Dedifferentiated amniotic fluid mesenchymal stem cell (primary cell): ENCODE measurements at regions not wholly inside any gene's neighbourhood (a gene's known extent, or its start where the extent isn't known, plus 50 kb on each side); places are given as distances from the start of the nearest gene placed in this dataset.

Experiments
- DNase-seq: peaks from one replicate; pipeline ENCODE4 v3.0.0-alpha.2; 2016; ENCODE audit errors: extremely low spot score

DNA sequence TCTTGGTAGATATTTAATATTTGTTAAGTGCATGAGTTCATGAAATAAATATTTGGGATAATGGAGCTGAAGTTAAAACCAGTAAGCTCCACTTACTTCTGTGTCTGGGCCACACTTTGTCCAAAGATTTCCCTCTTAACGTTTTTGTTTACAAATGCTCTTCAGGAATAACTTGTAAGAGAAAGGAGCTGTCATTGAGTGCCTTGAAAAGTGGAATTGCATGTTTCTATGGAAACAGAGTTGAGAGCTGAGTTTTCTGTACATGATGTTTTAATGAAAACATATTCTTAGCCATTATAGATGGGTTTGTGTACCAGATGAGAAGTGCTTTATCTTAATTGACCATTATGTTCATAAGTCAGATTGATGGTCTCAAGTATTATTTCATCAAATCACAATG lies 1045.4 kb upstream of the EEF2KMT start:
- DNase-seq, result no peak

DNA sequence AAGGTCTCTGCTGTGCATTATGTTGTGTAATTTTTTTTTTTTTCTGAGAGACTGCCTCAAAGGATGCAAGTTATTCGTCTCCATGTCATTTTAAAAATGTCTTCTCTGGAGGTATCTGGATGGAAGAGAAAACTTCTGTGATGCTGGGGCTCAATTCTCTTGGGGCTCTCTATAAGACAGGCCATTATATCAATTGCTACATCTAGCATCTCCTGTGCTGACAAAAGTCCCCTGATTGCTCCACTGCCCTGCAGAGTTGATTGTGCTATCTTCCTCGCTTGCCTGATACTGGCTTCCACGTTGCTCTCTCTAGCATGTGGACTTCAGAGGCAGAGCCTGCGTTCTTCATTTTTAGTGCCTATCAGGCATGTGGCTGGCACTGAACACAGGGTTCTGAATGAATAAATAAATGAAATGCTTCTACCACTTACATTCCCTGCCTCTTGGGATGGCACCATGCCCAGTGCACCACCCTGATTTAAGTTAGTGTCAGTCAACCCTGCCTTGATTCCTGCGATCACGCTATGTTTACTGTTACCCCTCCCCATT lies 1035.5 kb upstream of the EEF2KMT start:
- no peak for DNase-seq

DNA sequence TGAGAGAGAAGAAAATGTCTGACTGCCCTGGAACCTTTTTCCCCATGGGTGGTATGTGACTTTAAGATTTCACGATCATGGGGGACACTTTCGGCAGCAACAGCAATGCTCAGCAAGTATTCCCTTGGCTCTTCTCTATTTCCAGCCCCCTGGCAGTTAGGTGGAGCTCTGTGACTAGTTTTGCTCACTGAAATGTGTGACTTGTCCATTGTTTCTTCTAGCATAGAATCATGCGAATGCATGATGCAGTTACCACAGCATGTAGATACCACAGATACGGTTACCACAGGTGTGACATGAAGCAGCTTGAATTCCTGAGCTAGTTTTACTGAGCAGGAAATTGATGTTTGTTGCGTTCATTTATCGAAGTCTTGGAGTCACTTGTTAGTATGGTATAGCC lies 1034.5 kb upstream of the EEF2KMT start:
- no peak for DNase-seq

DNA sequence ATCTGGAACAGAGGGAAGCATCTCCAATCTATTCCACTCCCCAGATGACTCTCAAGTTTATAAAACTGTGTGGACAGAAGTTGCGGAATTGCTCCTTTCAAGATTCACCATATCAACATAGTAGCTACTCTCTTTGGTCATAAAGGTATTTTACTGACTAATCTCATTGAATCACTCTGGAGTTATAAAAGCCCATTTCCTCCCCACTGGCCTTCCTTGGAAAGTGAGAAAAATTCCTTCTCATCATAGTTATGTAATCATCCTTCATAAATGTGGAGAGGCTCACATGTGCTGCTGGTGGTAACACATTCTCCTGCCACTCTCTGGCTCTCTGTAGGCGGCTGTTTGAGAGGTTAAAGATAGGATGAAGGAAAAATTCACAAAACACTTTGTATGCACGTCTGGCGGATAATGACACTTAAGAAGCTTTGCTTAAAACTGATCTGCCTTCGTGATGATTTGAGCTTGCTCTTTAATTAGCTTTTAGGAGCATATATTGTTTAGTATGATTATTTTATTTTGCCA lies 1034.0 kb upstream of the EEF2KMT start:
- DNase-seq, result no peak

DNA sequence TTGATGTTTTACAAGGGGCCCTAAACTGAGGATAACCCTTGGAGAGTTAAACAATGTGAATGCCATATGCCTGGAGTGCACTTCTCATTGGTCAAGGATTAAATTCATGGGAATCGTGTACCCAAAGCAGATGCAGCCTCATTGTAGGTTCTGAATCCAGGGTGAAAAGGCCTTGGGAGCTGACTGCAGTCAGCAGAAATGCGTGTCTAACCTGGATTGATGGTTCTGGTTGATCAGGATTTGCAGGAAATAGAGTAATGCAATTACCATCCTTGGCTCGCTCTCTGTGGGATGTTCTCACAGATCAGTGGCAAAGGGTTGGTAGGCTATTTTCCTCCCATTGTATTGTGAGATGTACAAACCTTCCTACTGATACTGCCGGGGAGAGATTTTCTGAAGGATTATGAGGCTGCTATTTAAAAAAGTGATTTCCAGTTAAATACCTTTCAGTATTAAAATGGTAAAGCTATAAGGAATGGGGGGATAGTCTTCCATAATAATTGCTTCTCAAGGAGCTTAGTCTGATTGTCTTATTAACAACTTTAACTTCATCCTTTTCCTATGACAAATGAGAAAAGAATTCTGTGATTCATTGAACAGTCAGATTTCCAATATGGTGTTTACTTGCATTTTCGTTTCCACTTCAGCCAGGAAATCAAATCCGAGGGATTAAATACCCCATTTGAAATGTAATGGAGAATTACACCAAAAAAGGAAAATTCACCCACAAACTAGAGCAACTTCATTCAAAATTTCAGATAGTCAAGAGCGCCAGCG lies 1028.1 kb upstream of the EEF2KMT start:
- DNase-seq, result no peak

DNA sequence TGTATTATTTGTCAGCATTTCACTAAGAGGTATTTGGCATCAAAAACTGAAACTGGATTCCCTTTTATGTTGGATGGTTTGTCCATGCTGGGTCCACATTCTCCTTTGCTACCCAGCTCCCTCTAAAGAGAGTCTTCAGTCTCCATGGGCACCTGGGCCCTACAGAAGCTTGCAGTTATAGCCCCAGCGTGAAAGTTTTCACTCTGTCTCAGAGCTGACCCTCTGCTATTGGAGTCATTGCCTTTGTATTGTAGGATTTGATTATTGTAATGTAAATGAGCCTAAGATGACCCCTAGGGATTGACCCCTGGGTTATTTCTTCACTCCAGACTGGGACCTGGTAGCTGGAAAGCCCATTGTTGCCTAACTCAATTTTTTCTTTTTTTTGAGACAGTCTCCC lies 1026.5 kb upstream of the EEF2KMT start:
- DNase-seq, result no peak

DNA sequence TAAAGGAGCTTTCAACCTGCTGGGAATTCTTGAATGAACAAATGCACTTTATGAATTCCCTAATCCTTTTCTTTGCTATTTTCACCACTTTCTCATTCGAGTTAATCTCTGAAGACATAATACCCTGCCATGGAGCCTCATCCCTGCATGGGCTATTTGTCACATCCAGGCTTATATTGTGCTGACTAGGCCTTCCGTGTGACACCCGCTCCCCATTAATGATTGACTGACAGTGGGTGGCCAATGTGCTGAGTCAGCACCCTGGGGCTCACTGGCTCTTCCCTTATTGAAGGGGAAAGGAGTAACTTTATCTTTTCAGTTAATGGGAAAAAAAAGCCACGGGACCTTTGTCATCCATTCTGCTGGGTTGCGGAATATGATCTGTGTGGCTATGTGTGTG lies 1024.8 kb upstream of the EEF2KMT start:
- no peak for DNase-seq

DNA sequence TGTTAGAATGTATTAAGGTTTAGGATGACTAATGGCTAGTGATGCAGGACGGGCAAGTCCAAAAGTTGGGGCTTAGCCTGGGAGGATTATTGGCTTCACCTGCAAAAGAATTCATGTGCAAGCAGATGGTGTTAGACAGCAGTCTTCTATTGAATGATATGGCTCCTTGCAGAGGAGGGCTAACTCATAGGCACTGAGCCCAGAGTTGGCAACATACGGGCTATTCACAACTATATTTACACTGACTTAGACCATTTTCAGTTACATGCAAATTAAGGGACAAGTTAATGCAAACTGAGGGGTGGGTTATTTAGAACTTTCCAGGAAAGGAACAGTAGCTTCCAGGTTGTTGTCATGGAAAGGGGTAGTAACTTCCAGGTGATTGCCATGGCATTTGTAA lies 1017.1 kb upstream of the EEF2KMT start:
- DNase-seq, result no peak

DNA sequence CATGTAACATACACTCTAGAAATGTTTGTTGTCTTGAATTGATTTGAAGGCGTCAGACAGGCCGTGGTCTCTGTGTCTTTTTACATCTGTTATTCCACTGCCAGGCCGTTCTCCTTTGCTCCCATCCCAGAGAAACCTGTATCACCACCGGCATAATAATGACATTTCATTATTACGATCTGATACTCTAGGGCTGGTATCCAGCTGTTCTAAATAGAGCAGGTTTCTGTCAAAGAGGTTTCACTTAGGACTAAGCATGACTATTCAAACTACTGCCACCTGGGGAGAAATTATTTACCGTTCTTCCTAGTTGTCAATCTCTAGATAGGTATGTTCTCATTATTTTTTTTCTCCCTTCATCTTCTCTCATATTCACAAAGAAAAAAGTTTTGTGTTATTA lies 1016.2 kb upstream of the EEF2KMT start:
- no peak for DNase-seq

DNA sequence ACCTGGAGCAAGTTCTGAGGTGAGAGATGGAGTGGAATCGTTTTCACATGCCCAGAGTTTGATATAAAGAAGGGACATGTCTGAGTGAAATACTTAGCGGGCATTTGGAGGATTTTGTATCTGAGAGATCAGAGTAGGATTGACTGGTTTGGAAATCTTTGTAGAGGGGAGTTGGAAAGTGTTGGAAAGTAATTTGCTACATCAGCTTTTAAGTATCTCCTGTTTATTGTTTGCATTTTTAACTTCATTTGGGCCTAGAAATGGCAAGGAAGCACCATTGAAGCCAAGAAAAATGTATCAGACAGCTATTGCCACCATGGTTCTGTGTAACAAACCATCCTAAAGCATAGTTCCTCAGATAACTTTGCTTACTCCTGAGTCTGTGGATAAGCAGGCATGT lies 1015.1 kb upstream of the EEF2KMT start:
- no peak for DNase-seq

DNA sequence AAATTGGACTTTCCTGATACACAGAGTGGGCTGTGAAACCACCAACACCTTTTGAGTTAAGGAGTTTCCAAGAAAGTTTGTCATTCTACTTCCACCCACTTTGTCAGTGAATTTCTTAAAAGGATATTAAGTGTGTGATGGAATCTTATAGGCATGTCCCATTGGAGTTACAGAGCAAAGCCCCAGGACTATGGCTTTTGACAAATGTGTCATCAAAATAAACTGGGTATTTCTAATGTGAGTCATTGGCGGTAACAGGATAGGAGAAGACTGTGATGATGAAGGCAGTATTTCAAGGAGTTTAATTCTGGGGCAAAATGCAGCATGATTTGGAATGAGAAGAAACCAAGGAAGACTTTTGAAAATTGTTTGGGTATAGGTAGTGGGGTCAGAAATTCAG lies 1013.8 kb upstream of the EEF2KMT start:
- no peak for DNase-seq

DNA sequence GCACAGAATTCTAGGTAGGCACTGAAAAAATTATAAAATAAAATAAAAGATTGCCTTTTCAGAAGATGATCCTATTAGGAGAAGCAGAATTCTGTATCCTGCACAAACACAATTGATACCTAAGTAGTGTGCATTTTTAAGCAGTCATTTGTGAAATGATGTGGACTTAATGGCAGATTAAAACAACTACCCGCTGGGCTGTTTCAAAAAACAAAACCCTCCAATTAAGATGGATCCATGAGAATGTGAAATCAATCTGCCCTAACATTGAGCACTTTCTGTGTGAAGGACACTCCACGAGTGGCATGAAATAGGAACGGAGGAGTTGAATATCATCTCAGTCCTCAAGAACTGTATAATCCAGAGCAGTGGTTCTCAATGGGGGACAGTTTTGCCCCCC lies 1012.8 kb upstream of the EEF2KMT start:
- no peak for DNase-seq

DNA sequence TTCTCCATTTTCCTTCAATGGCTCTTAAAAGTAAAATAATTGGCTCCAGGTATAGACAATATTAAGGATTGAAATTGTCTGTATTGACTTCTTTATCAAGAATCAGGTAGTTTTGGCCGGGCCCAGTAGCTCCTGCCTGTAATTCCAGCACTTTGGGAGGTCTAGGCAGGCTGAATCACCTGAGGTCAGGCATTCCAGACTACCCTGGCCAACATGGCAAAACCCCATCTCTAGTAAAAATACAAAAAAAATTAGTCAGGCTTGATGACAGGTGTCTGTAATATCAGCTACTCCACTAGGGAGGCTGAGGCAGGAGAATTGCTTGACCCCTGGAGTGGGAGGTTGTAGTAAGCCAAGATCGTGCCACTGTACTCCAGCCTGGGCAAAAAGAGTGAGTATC lies 1008.5 kb upstream of the EEF2KMT start:
- DNase-seq, result no peak

DNA sequence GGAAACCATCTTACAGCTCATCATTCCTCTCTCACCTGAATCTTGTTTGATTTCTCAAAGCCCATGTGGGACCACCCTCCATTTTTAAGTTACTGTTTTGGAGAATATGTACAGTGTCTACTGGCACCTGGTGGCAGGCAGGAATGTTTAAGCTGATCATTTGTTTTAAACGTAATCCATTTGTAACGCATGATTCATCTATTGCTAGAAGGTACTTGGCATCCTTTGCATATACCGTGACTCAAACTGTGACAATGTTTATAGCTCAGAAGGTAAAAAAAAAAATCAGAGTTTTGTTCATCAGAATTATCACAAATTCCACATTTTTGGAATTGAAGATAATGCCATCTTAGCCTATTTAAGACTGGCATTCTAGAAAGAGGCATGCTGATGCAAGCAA lies 1007.5 kb upstream of the EEF2KMT start:
- DNase-seq, result no peak

DNA sequence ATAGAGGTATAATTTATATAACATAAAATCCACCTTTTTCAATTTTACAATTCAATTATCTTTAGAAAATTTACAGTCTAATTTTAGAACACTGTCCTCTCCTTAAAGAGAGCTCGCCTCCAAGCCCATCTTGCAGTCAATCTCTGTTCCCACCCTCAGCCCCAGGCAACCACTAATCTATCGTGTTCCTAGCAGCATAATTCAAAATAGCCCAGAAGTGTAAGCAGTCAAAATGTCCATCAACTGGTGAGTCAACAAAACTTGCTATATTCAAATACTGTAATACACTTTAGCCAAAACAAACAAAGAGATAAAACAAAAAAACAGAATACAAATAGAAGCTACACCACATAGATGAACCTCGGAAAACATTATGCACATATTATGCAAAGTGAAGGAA lies 1006.8 kb upstream of the EEF2KMT start:
- DNase-seq, result no peak

DNA sequence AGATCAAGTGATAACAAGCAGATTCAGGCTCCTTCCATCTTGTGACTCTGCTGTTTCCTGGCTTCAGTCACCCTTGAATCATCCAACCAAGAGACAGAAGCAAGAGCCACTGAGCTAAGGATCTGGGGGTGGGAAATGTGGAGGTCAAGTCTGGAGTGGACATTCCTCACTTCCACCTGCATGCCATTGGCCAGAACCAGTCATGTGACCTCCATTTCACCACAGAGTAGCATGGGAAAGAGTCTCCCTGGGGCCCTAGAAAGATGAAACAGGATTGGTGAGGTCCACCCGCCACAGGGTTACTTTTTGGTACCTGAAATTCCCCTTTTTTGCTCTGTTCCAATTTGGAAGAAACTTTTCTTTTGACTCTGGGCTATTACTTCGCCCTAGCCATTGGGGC lies 1006.0 kb upstream of the EEF2KMT start:
- no peak for DNase-seq

DNA sequence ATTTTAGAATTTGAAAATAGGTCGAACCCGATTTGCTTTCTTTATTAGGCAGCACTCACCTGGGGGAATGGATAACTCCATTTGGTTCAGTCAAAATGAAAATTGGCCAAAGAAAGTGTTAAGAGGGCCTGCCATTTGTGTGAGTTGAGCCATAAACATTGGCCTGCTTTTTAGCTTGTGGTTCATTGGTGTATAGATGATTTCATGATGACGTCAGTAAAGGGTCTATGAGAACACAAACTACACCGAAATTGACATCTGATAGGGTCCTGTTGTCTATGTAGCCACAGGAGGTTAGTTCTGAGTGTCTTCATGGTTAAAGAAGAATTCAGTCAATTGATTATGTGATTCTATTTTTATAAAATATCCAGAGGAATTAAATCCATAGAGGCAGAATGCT lies 1001.5 kb upstream of the EEF2KMT start:
- DNase-seq, result no peak

DNA sequence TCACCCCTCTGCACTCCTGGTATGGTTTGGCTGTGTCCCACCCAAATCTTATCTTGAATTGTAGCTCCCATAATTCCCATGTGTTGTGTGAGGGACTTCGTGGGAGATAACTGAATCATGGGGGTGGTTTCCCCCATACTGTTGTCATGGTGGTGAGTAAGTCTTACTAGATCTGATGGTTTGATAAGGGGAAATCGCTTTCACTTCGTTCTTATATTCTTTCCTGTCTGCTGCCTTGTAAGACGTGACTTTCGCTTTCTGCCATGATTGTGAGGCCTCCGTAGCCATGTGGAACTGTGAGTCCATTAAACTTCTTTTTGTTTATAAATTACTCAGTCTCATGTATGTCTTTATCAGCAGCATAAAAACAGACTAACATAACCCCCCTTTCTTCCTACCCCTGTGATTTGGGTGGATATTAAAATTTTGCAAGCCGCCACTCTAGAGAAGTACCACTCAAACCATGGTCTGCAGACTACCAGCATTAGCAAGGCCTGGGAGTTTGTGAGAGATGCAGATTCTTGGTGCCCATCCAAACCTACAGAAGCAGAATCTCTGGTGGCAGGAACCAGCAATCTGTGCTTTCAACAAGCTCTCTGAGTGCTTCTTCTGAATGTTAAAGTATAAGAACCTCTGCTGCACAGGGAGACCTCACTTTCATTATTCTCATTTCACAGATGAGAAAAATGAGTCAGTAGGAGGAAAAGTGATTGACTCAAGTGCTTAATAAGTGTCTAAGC lies 999.5 kb upstream of the EEF2KMT start:
- DNase-seq, result no peak

DNA sequence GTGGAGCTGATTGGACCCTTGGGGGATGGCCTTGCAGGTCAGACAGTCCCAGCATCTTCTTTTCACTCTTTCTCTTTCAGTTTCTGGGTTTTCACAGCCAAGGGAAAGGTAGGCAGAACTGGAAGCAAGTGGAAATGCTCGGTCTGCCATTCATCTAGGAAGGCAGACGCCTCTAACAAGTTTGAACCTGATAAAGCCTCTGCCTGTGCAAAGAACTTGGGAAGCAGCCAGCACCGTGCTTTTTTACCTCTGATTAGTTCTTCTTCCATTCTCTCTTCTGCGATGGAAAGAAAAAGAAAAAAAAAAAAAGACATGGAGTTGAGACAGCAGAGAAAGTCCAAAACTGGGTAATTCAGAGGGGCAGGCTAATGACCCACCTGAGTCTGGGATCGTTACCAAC lies 997.8 kb upstream of the EEF2KMT start:
- no peak for DNase-seq

DNA sequence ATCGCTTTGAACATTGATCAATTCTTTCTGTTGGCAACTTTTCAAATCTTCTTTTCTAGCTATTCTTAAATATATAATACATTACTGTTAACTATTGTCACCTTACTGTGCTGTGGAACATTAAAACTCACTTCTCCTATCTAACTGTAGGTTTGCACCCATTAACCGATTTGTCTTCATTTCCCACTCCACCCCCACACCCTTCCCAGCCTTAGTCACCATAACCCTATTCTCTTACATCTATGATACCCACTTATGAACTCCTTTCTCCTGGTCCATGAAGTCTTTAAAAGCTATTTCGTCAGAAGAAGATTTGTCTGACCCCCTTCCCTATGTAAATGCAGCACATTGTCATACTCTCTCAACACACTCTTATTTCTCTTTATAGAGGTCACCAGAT lies 993.4 kb upstream of the EEF2KMT start:
- no peak for DNase-seq

DNA sequence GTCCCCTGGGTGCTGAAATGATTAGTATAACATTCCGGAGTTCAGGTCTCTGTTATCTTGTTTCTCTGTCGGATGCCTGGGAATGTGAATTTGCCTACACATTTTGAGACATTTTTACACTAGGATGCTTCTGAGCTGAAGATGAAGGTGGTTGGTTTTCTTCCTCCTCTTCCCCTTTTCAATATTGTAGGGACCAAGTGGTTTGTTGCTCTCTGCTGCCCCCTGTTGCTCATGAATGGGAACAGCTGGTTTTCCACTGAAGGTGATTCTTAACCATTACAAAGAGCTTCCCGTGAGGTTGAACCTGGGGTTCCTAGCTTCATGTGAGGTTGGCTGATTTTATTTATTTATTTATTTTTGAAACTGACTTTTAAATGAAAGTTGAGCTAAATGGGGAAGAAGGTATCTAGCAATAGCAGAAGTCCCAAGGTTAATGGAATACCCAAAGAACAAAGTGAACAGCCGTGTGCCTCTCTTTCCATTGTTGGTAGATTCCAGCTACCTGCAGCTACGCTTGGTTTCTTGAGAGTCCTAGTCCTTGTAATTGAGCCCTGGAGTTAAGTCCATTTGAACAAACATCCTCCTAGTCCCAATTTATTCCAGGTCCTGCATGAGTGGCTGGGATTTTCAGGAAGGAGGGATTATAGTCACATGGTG lies 983.9 kb upstream of the EEF2KMT start:
- no peak for DNase-seq

DNA sequence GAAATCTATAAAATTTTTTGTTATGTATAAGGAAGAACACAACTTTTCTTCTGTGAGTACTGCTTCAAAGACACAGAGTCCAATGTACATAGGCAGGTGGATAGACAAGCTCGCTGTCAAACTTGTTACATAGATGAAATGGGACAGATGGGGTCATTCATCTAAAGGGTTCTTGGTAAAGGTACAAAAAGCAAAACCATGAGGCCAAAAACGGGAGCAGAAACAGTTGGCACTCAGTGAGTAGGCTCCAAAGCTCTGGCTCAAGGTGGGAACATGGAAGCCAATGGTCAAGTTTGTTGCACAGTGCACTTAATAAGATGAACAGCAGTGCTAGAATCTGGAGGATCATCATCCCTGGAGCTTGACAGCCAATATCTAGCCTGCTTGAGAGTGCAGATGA lies 979.0 kb upstream of the EEF2KMT start:
- no peak for DNase-seq

DNA sequence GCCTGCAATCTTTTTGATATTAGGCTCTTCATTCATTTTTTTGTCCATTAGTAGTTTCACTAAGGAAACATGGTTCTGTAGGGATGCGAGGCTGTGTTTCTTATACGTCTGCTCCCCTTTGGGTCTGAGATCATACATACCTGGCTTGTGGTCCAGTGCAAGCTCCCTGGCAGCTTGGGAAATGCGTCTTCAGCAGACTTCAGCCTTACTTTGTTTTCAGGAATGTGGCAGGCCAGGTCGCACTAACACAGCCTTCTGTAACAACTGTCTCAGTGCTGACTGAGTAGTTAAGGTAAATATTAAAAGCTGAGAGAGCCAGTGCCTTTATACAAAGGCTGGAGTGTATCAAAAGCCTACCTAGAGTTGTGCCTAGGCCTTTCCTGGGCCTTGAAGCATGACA lies 970.5 kb upstream of the EEF2KMT start:
- no peak for DNase-seq
